K562 (cell line): ENCODE measurements at regions not wholly inside any gene's neighbourhood (a gene's known extent, or its start where the extent isn't known, plus 50 kb on each side); places are given as distances from the start of the nearest gene placed in this dataset.

Source experiments
- ATAC-seq: fragments of 200-7000 bp; cut with Tn5 transposase; 3 replicates; pipeline ENCODE4 v1.9.1; 2020; ENCODE audit warnings: moderate library complexity
- BruUV-seq: library from RNA; stranded (reverse); fragments of 400-500 nt; replicated peaks from 2 replicates; lab custom pipeline; 2021; lab: Mats Ljungman, UMichigan
- CTCF ChIA-PET: fragments of 300-600 bp; formaldehyde crosslinking; extraction: SDS; loops from one replicate; lab custom pipeline; 2021; ENCODE audit warnings: low intra/inter-chr PET ratio; lab: Yijun Ruan, JAX
- POLR2A ChIA-PET: fragments of 300-600, 350-650 bp; sonication (Branson Sonifier 250); formaldehyde crosslinking; extraction: SDS; loops from one replicate; lab custom pipeline; 2021; ENCODE audit warnings: antibody characterized with exemption, inconsistent platforms; lab: Yijun Ruan, JAX
- DNase-seq, 4 experiments: peaks; one replicate each; pipeline versions ENCODE4 v3.0.0 to v3.0.0-alpha.2; 2011 to 2018; ENCODE audit warnings: low spot score in 3 of 4, mixed read lengths in 3 of 4; ENCODE audit errors: extremely low read depth in 1 of 4
- FAIRE-seq: peaks from 2 replicates; lab custom pipeline; 2011; peaks lifted over from hg19 to GRCh38; lab: Jason Lieb, UNC
- H2AFZ ChIP-seq: 2 replicates; pipeline ENCODE4 v1.6.0; 2011; ENCODE audit warnings: low read depth, low read length, control low read depth, inconsistent platforms
- H3K27ac ChIP-seq: fragments of 200-600 bp; 3 replicates; pipeline ENCODE4 v1.8.0; 2011; ENCODE audit warnings: low read depth, mild to moderate bottlenecking, control low read depth, inconsistent platforms, low read length, moderate library complexity, mixed read lengths; ENCODE audit errors: extremely low read depth
- H3K27me3 ChIP-seq, 2 experiments: fragments of 300-600 bp in 1 of 2; 2 replicates in 1 of 2; 3 replicates in 1 of 2; pipeline versions ENCODE4 v1.6.0 to v1.8.0; 2011; ENCODE audit warnings: inconsistent platforms in 2 of 2, low read length in 2 of 2, mild to moderate bottlenecking in 1 of 2, mixed read lengths in 1 of 2, moderate library complexity in 1 of 2; ENCODE audit not compliant: control insufficient read depth in 2 of 2, insufficient read depth in 2 of 2
- H3K36me3 ChIP-seq: fragments of 300-600 bp; 3 replicates; pipeline ENCODE4 v1.8.0; 2011; ENCODE audit warnings: mild to moderate bottlenecking, low read length, inconsistent platforms; ENCODE audit not compliant: control insufficient read depth, insufficient read depth
- H3K4me1 ChIP-seq, 2 experiments: fragments of 200-600 bp in 1 of 2; replicated peaks in 1 of 2; 2 replicates in 1 of 2; 3 replicates in 1 of 2; pipeline versions ENCODE4 v1.5.1 to v1.8.0; 2011; ENCODE audit warnings: inconsistent platforms in 2 of 2, low read length in 2 of 2, mild to moderate bottlenecking in 1 of 2, mixed read lengths in 1 of 2, moderate library complexity in 1 of 2; ENCODE audit not compliant: control insufficient read depth in 2 of 2, insufficient read depth in 2 of 2
- H3K4me2 ChIP-seq: 2 replicates; pipeline ENCODE4 v1.6.1; 2011; ENCODE audit warnings: low read length, control low read depth, inconsistent platforms, mixed read lengths; ENCODE audit not compliant: insufficient read depth
- H3K4me3 ChIP-seq: fragments of 200-600 bp; sonication (generic), shearing (Covaris generic); 2 replicates; pipeline ENCODE4 v1.5.1; 2016; ENCODE audit warnings: control low read depth, inconsistent platforms
- H3K79me2 ChIP-seq: fragments of 200-600 bp; 3 replicates; pipeline ENCODE4 v1.8.0; 2011; ENCODE audit warnings: low read length, inconsistent platforms; ENCODE audit not compliant: control insufficient read depth, insufficient read depth
- H3K9ac ChIP-seq, 2 experiments: 2 replicates each; pipeline versions ENCODE4 v1.6.0 to v1.6.1; 2011; ENCODE audit warnings: low read depth in 2 of 2, low read length in 2 of 2, control low read depth in 1 of 2, inconsistent platforms in 1 of 2, mild to moderate bottlenecking in 1 of 2, mixed read lengths in 1 of 2; ENCODE audit not compliant: insufficient read depth in 1 of 2
- H3K9me1 ChIP-seq: one replicate; pipeline ENCODE4 v1.6.0; 2011; ENCODE audit warnings: inconsistent platforms, mild to moderate bottlenecking, low read length, moderate library complexity; ENCODE audit not compliant: control insufficient read depth, insufficient read depth
- H3K9me3 ChIP-seq: replicated peaks from 2 replicates; pipeline ENCODE4 v1.5.1; 2011; ENCODE audit warnings: low read depth, low read length, inconsistent platforms; ENCODE audit not compliant: control insufficient read depth, insufficient read depth
- H4K20me1 ChIP-seq: replicated peaks from 2 replicates; pipeline ENCODE4 v1.6.1; 2011; ENCODE audit warnings: low read length, inconsistent platforms, mixed read lengths; ENCODE audit not compliant: control insufficient read depth, insufficient read depth
- NR4A1 ChIP-seq, 2 experiments: fragments of 250-450 bp in 1 of 2; fragments of 450-650 bp in 1 of 2; sonication (Bioruptor Pico) in 1 of 2; IDR thresholded peaks; 2 replicates each; pipeline versions ENCODE4 v1.4.0 to v1.6.1; 2016 to 2020; ENCODE audit warnings: mild to moderate bottlenecking in 2 of 2, missing compliant biosample characterization in 1 of 2, missing genetic modification characterization in 1 of 2, moderate library complexity in 1 of 2
- TEAD2 ChIP-seq: fragments of 450-650 bp; IDR thresholded peaks from 2 replicates; pipeline ENCODE4 v1.6.1; 2016; ENCODE audit warnings: missing genetic modification characterization, control low read depth, missing compliant biosample characterization
- TRIM28 ChIP-seq: fragments of 450-650 bp; IDR thresholded peaks from 2 replicates; pipeline ENCODE4 v1.6.1; 2017
- ZFP36 ChIP-seq: fragments of 150-350 bp; IDR thresholded peaks from 2 replicates; pipeline ENCODE4 v1.6.1; 2018; ENCODE audit warnings: low read length, low read depth; ENCODE audit not compliant: partially characterized antibody
- ZNF444 ChIP-seq: fragments of 250-450 bp; sonication (Bioruptor Pico); IDR thresholded peaks from 2 replicates; pipeline ENCODE4 v1.4.0; 2020; ENCODE audit warnings: mild to moderate bottlenecking, moderate library complexity
- WGBS: fragments of 100-300 bp; shearing (Covaris generic); methylation state at CpG from one replicate; pipeline ENCODE4 v1.1.6; 2016; ENCODE audit warnings: low coverage, mixed read lengths; ENCODE audit not compliant: insufficient coverage; ENCODE audit errors: missing lambda C conversion rate; 5-methylcytosine and 5-hydroxymethylcytosine counted together
- in situ Hi-C: fragments of 300-500 bp; cut with MboI; formaldehyde crosslinking; loops from 4 replicates; pipeline ENCODE4 v1.15.0; 2018; ENCODE audit warnings: inconsistent platforms, mixed read lengths
- intact Hi-C: fragments of 100-400 bp; cut with micrococcal nuclease; formaldehyde crosslinking; loops from 2 replicates; pipeline ENCODE4 v1.14.2; 2022

- Histone ChIP-seq H3K79me2 (no peaks in the 10 kb centered on the region), H3K27me3 (no peaks in the 10 kb centered on the region; a peak in 1 of 5 replicates), H3K27ac (no peak overlapping the region), H3K9ac (no peak overlapping the region), H3K4me2 (no peak overlapping the region), H4K20me1 (no peaks in the 10 kb centered on the region), H3K4me1 (no peaks in the 10 kb centered on the region), H2AFZ (no peak overlapping the region), H3K36me3 (no peaks in the 10 kb centered on the region), H3K9me3 (no peaks in the 10 kb centered on the region), H3K4me3 (no peak overlapping the region), H3K9me1 (no peaks in the 10 kb centered on the region)
- FAIRE-seq: no peak
- in situ Hi-C loops (no loop called here), intact Hi-C loops (no loop called here)
- ChIA-PET POLR2A (interaction anchor here (0.6 kb wide), 1 partner anchor 29 kb away, joined by 3 read pairs; no protein-coding TSS in a partner anchor), CTCF (no interaction called here)
- ATAC-seq: no peak
- 15% methylated on average over 8 of the region's 8 CpGs for WGBS
- no peak for DNase-seq
- TF ChIP-seq NR4A1 (CRISPR knock-in tag; IDR thresholded peaks at IDR 0.05) (no peak), NR4A1 (tag; IDR thresholded peaks at IDR 0.05) (no peak)
- BruUV-seq: no TSS peak
Measured at GRCh38 chr12:28086521-28087155, 103.6 kb upstream of the CCDC91 start.

GRCh38 chr12:28088566-28089272 is 101.5 kb upstream of the CCDC91 start:
- no peak overlapping the region for H3K27ac ChIP-seq
- H3K27me3 ChIP-seq: no peaks in the 10 kb centered on the region; a peak in 1 of 5 replicates
- BruUV-seq: no TSS peak
- no peak overlapping the region for H3K4me2 ChIP-seq
- H3K4me3 ChIP-seq: no peak overlapping the region
- no peaks in the 10 kb centered on the region for H3K9me1 ChIP-seq
- H3K9ac ChIP-seq: no peak overlapping the region
- H3K79me2 ChIP-seq: no peaks in the 10 kb centered on the region
- H3K9me3 ChIP-seq: no peaks in the 10 kb centered on the region
- H3K36me3 ChIP-seq: no peaks in the 10 kb centered on the region
- no peak for DNase-seq
- no peaks in the 10 kb centered on the region for H3K4me1 ChIP-seq
- ATAC-seq: no peak
- FAIRE-seq: no peak
- no peaks in the 10 kb centered on the region for H4K20me1 ChIP-seq
- H2AFZ ChIP-seq: no peak overlapping the region
- intact Hi-C loops (no loop called here), in situ Hi-C loops (no loop called here)
- TF ChIP-seq TEAD2: no peak
- no peak for TF ChIP-seq TRIM28
- no peak for TF ChIP-seq ZFP36
- no peak for TF ChIP-seq ZNF444 (CRISPR knock-in tag)
- CTCF ChIA-PET: no interaction called here
- POLR2A ChIA-PET: no interaction called here
- WGBS: 55% methylated on average over 3 of the region's 3 CpGs
